ENCODE measurements at regions not wholly inside any gene's neighbourhood (a gene's known extent, or its start where the extent isn't known, plus 50 kb on each side); places are given as distances from the start of the nearest gene placed in this dataset.
"Not testable (repeated sequence)": the region's sequence is repeated elsewhere in the genome, so short reads cannot be mapped to it uniquely, and the experiment has no call there.

GRCh38 chrX:45628041-45628440, 427.4 kb upstream of the DIPK2B start:
- DNase-seq = no peak

- DNase-seq = no peak
Measured at GRCh38 chrX:45623266-45623665, 422.6 kb upstream of the DIPK2B start.

- DNase-seq = no peak
Measured at GRCh38 chrX:45622538-45622937, 421.9 kb upstream of the DIPK2B start.

GRCh38 chrX:45622042-45622423, 421.4 kb upstream of the DIPK2B start:
- DNase-seq = no peak

- DNase-seq = no peak
Measured at GRCh38 chrX:45621376-45622041, 420.8 kb upstream of the DIPK2B start.

- no peak for DNase-seq
Measured at GRCh38 chrX:45619290-45619689, 418.6 kb upstream of the DIPK2B start.

- not testable (repeated sequence) for DNase-seq
Measured at GRCh38 chrX:45615591-45615990, 414.9 kb upstream of the DIPK2B start.

- no peak for DNase-seq
Measured at GRCh38 chrX:45614853-45615252, 414.2 kb upstream of the DIPK2B start.

- DNase-seq = no peak
Measured at GRCh38 chrX:45602151-45602550, 401.5 kb upstream of the DIPK2B start.

GRCh38 chrX:45601052-45601451, 400.4 kb upstream of the DIPK2B start:
- DNase-seq = no peak

- DNase-seq = no peak
Measured at GRCh38 chrX:45598861-45599260, 398.2 kb upstream of the DIPK2B start.

- DNase-seq = no peak
Measured at GRCh38 chrX:45596188-45596808, 395.6 kb upstream of the DIPK2B start.

- no peak for DNase-seq
Measured at GRCh38 chrX:45592101-45592500, 391.4 kb upstream of the DIPK2B start.

- no peak for DNase-seq
Measured at GRCh38 chrX:45591650-45592049, 391.0 kb upstream of the DIPK2B start.

- no peak for DNase-seq
Measured at GRCh38 chrX:45584717-45585116, 384.0 kb upstream of the DIPK2B start.

- DNase-seq = no peak
Measured at GRCh38 chrX:45577361-45577760, 376.7 kb upstream of the DIPK2B start.

- DNase-seq = no peak
Measured at GRCh38 chrX:45571453-45571852, 370.8 kb upstream of the DIPK2B start.

GRCh38 chrX:45566456-45566855, 365.8 kb upstream of the DIPK2B start:
- no peak for DNase-seq

- no peak for DNase-seq
Measured at GRCh38 chrX:45557387-45557786, 356.7 kb upstream of the DIPK2B start.

GRCh38 chrX:45554736-45555135, 354.1 kb upstream of the DIPK2B start:
- no peak for DNase-seq

- DNase-seq = no peak
Measured at GRCh38 chrX:45553417-45553816, 352.7 kb upstream of the DIPK2B start.

- DNase-seq = not testable (repeated sequence)
Measured at GRCh38 chrX:45546697-45547096, 346.0 kb upstream of the DIPK2B start.

GRCh38 chrX:45540181-45540580, 339.5 kb upstream of the DIPK2B start:
- no peak for DNase-seq

- DNase-seq = no peak
Measured at GRCh38 chrX:45537936-45538335, 337.3 kb upstream of the DIPK2B start.

GRCh38 chrX:45527834-45528233, 327.2 kb upstream of the DIPK2B start:
- DNase-seq = no peak
